Ovary (tissue), 7 donors: ENCODE measurements at regions not wholly inside any gene's neighbourhood (a gene's known extent, or its start where the extent isn't known, plus 50 kb on each side); places are given as distances from the start of the nearest gene placed in this dataset.

Experiments
- DNase-seq, 5 donors: peaks; one replicate each; pipeline ENCODE4 v3.0.0-alpha.2; 2019 to 2020
- H3K27ac ChIP-seq, 2 donors: fragments of 200-600 bp; one replicate each; pipeline versions ENCODE4 v1.5.1 to v1.8.0; 2019 to 2022
- H3K27me3 ChIP-seq: fragments of 200-600 bp; one replicate; pipeline ENCODE4 v1.8.0; 2022
- H3K36me3 ChIP-seq: fragments of 200-600 bp; sonication (generic); one replicate; pipeline ENCODE4 v1.5.1; 2019
- H3K4me1 ChIP-seq: one replicate; pipeline ENCODE4 v1.8.1; 2013; ENCODE audit warnings: mild to moderate bottlenecking, moderate library complexity; ENCODE audit not compliant: insufficient read depth
- H3K4me3 ChIP-seq: fragments of 200-600 bp; sonication (generic); one replicate; pipeline ENCODE4 v1.5.1; 2017
- H3K9me3 ChIP-seq, 2 donors: fragments of 200-600 bp in 1 of 2; sonication (generic) in 1 of 2; one replicate each; pipeline versions ENCODE4 v1.5.1 to v1.8.1; 2013 to 2019; ENCODE audit warnings: mild to moderate bottlenecking in 1 of 2, moderate library complexity in 1 of 2
- EP300 ChIP-seq: sonication (generic); formaldehyde crosslinking; IDR thresholded peaks from one replicate; pipeline ENCODE4 v1.6.1; 2017; ENCODE audit warnings: antibody characterized with exemption
- POLR2A ChIP-seq: fragments of 450-650 bp; IDR thresholded peaks from one replicate; pipeline ENCODE4 v1.6.1; 2017; ENCODE audit warnings: antibody characterized with exemption, mild to moderate bottlenecking, moderate library complexity
- WGBS, 3 donors: extraction: QIAGEN DNeasy Blood & Tissue Kit in 1 of 3; methylation state at CpG; one replicate each; pipeline versions ENCODE4 v1.1.5 to v1.1.7; 2013 to 2017; 5-methylcytosine and 5-hydroxymethylcytosine counted together
- intact Hi-C, 4 donors: fragments of 100-400 bp; cut with DNase I; formaldehyde crosslinking; loops; one replicate each; pipeline versions ENCODE4 v1.11.0 to v1.15.1; 2022 to 2023
- TF ChIP-seq, protein P1 (sequence below), 3 donors: fragments of 450-650 bp in 2 of 3; fragments of 200-600 bp in 1 of 3; IDR thresholded peaks; one replicate each; pipeline versions ENCODE4 v1.5.1 to v1.8.0; 2016 to 2022; ENCODE audit warnings: antibody characterized with exemption in 3 of 3, mild to moderate bottlenecking in 1 of 3
- donor health status: DM: no; HTN: no; CAD: no; lungs with moderate emphysema.
- donor health status: DM: no; HTN: no; CAD: no.
- donor health status: Bipolar disorder and iron deficiency.
- donor health status: DM: no; HTN: no; CAD: no.
- donor health status: DM: yes; HTN: yes; CAD: no.

DNA sequence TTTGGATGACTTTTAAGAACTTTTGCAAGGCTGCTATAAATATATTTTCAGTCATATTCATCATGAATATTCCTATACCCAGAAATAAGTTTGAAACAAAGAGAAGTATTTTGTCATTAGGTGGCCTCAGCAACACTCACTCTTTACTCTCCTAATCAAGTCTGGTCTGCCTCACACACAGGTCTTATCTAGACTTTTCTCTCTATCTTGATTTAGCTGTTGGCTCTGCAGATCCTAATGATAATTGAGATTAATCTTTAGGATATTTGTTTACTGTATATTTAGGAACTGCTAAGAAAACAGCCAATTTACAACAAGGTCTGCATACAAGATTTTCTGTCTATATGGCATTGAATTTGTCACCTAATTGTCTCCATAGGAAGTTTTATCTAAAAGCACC, 297.6 kb downstream of the PTEN start:
- intact Hi-C loops = no loop called here

DNA sequence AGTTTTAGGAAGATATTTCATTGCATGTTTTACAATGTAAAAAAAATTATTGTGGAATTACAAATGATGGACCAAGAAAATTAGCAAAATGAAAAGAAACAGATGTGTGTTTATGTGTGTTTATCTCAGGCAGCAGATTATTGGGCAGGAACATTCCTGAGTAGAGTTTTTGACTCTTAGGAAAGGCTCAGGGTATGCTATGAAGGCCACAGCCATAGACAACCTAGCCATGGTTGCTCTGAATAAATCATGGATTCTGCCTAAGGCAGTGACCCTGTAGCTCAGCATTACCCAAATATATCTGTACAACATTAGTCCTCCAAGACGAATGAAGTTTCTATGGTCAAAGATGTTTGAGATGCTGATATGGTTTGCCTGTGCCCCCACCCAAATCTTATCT, 298.3 kb downstream of the PTEN start:
- no peak overlapping the region for H3K27ac ChIP-seq

More for the DNA sequence above, 297.6 kb downstream of the PTEN start:
- H3K4me1 ChIP-seq = peaks cover 13% of the 10 kb centered on the region
- no peak for DNase-seq
- H3K27me3 ChIP-seq = no peaks in the 10 kb centered on the region
- TF ChIP-seq EP300 = no peak
- TF ChIP-seq, protein P1, sequence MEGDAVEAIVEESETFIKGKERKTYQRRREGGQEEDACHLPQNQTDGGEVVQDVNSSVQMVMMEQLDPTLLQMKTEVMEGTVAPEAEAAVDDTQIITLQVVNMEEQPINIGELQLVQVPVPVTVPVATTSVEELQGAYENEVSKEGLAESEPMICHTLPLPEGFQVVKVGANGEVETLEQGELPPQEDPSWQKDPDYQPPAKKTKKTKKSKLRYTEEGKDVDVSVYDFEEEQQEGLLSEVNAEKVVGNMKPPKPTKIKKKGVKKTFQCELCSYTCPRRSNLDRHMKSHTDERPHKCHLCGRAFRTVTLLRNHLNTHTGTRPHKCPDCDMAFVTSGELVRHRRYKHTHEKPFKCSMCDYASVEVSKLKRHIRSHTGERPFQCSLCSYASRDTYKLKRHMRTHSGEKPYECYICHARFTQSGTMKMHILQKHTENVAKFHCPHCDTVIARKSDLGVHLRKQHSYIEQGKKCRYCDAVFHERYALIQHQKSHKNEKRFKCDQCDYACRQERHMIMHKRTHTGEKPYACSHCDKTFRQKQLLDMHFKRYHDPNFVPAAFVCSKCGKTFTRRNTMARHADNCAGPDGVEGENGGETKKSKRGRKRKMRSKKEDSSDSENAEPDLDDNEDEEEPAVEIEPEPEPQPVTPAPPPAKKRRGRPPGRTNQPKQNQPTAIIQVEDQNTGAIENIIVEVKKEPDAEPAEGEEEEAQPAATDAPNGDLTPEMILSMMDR (IDR thresholded peaks at IDR 0.05) = no peak
- TF ChIP-seq POLR2A = no peak
- no peak overlapping the region for H3K4me3 ChIP-seq
- no peaks in the 10 kb centered on the region for H3K36me3 ChIP-seq
- no peaks in the 10 kb centered on the region for H3K9me3 ChIP-seq
- no peak overlapping the region for H3K27ac ChIP-seq

DNA sequence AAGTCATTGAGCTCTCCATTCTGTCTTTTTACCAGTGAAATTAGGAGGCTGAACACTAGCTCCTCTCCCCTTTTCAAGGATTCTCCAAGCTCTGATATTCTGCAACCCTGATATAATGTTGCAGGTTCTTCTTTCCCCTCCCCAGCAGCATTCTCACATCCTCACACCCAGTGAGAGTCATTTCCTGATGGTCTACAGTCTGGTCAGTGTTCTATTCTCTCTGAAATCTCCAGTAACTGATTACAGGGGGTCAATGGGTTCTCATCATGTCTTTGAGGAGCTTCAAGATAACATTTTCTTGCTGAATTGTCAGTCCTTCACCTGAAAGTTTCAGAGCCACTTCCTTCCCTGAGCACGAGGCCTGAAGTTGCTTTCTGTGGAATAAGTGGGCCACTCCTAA, 299.4 kb downstream of the PTEN start:
- intact Hi-C loops = no loop called here
- Histone ChIP-seq H3K36me3 (no peaks in the 10 kb centered on the region), H3K9me3 (no peaks in the 10 kb centered on the region), H3K4me3 (no peak overlapping the region), H3K27me3 (no peaks in the 10 kb centered on the region), H3K4me1 (peaks cover 6% of the 10 kb centered on the region), H3K27ac (no peak overlapping the region)
- WGBS, 3 donors = 91 to 95% (median 94%) methylated on average over 1 of the region's 1 CpG
- DNase-seq = no peak
- TF ChIP-seq EP300 = no peak
- TF ChIP-seq POLR2A = no peak

More for the DNA sequence above, 298.3 kb downstream of the PTEN start:
- TF ChIP-seq, protein P1 (IDR thresholded peaks at IDR 0.05) = no peak
- TF ChIP-seq POLR2A (no peak), EP300 (no peak)
- DNase-seq = no peak
- intact Hi-C loops = no loop called here
- Histone ChIP-seq H3K36me3 (no peaks in the 10 kb centered on the region), H3K27me3 (no peaks in the 10 kb centered on the region), H3K9me3 (no peaks in the 10 kb centered on the region), H3K4me1 (peaks cover 12% of the 10 kb centered on the region), H3K4me3 (no peak overlapping the region)
- 41 to 52% (median 49%) methylated on average over 1 of the region's 1 CpG for WGBS, 3 donors

DNA sequence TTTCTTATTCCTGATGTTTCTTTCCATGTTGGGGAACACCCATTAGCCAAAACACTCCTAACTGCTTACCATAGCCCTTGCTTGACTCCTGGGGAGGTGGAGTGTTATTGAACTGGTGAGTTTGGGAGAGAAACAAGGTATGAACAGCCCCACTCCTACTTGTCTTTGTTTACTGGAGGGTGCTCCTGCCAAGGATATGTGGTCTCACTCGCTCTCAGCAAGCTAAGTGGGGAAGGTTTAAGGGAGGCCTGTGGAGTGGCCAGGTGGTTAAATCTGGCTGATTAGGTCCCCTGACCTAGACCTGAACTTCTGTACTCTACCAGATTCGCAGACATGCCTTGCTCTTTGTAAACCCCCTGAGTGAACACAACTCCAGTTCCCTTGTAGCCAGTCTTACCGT, 300.1 kb downstream of the PTEN start:
- 76 to 92% (median 86%) methylated on average over 3 of the region's 3 CpGs for WGBS, 3 donors
- no peak overlapping the region for H3K27ac ChIP-seq
- TF ChIP-seq, protein P1 (IDR thresholded peaks at IDR 0.05) = no peak
- no peak for TF ChIP-seq EP300
- no peak for TF ChIP-seq POLR2A
- H3K27me3 ChIP-seq = no peaks in the 10 kb centered on the region
- H3K36me3 ChIP-seq = no peaks in the 10 kb centered on the region
- H3K4me1 ChIP-seq = peaks cover 5% of the 10 kb centered on the region
- H3K9me3 ChIP-seq = no peaks in the 10 kb centered on the region
- intact Hi-C loops = no loop called here
- DNase-seq = no peak
- H3K4me3 ChIP-seq = no peak overlapping the region

DNA sequence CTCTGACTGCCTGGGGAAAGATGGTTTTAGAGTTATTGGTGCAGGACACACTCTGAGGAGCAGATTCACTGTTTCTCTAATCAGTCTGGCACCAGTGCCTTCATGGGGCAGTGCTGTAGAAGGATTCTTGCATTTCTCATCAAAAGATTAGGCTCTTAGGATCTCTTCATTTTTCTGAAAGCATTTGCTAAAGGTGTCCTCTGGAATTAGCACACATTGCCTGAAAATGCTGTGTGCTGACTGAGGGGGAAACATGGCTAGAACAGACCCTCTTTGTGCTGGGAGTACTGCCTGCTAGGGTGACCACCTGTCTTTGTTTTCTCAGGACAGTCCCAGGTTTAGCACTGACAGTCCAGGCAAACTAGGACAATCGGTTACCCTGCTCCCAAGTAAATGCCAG, 301.0 kb downstream of the PTEN start:
- TF ChIP-seq EP300 (no peak), POLR2A (no peak)
- TF ChIP-seq, protein P1 (IDR thresholded peaks at IDR 0.05) = no peak
- no peak overlapping the region for H3K27ac ChIP-seq
- WGBS, 3 donors = 74 to 91% (median 91%) methylated on average over 1 of the region's 1 CpG
- H3K27me3 ChIP-seq = no peaks in the 10 kb centered on the region
- H3K9me3 ChIP-seq = no peaks in the 10 kb centered on the region
- H3K4me1 ChIP-seq = peaks cover 3% of the 10 kb centered on the region
- H3K36me3 ChIP-seq = no peaks in the 10 kb centered on the region
- H3K4me3 ChIP-seq = no peak overlapping the region
- intact Hi-C loops = no loop called here
- DNase-seq = no peak
